HG03571 (cell line): ENCODE measurements at regions not wholly inside any gene's neighbourhood (a gene's known extent, or its start where the extent isn't known, plus 50 kb on each side); places are given as distances from the start of the nearest gene placed in this dataset.

Source experiments
- ATAC-seq: cut with Tn5 transposase; IDR thresholded peaks from one replicate; pipeline ENCODE4 v1.9.1; 2021; ENCODE audit not compliant: unreplicated experiment

GRCh38 chr18:34077599-34077998 lies 147.1 kb downstream of the NOL4 start:
- ATAC-seq = no peak

GRCh38 chr18:34075963-34076860 lies 148.5 kb downstream of the NOL4 start:
- no peak for ATAC-seq

- ATAC-seq = no peak
These were observed 163.5 kb downstream of the NOL4 start for GRCh38 chr18:34061226-34061625.

GRCh38 chr18:34055227-34055626 lies 169.5 kb downstream of the NOL4 start:
- no peak for ATAC-seq

- no peak for ATAC-seq
These were observed 174.1 kb downstream of the NOL4 start for GRCh38 chr18:34050661-34051060.

- ATAC-seq = no peak
These were observed 175.2 kb downstream of the NOL4 start for GRCh38 chr18:34049511-34049910.

GRCh38 chr18:34048423-34048822 lies 176.3 kb downstream of the NOL4 start:
- no peak for ATAC-seq

- ATAC-seq = no peak
These were observed 182.1 kb downstream of the NOL4 start for GRCh38 chr18:34042423-34043146.

GRCh38 chr18:34039611-34040010 lies 185.1 kb downstream of the NOL4 start:
- ATAC-seq = no peak

GRCh38 chr18:34039201-34039600 lies 185.5 kb downstream of the NOL4 start:
- ATAC-seq = no peak

GRCh38 chr18:34038086-34038485 lies 186.6 kb downstream of the NOL4 start:
- ATAC-seq = no peak

GRCh38 chr18:34033968-34034367 lies 190.7 kb downstream of the NOL4 start:
- no peak for ATAC-seq

GRCh38 chr18:34031810-34032209 lies 192.9 kb downstream of the NOL4 start:
- no peak for ATAC-seq

GRCh38 chr18:34028324-34028723 lies 196.4 kb downstream of the NOL4 start:
- no peak for ATAC-seq

GRCh38 chr18:34025191-34025801 lies 199.4 kb downstream of the NOL4 start:
- no peak for ATAC-seq

- no peak for ATAC-seq
These were observed 201.2 kb downstream of the NOL4 start for GRCh38 chr18:34023471-34023870.

GRCh38 chr18:34018336-34018735 lies 206.4 kb downstream of the NOL4 start:
- no peak for ATAC-seq

GRCh38 chr18:34003687-34004086 lies 221.0 kb downstream of the NOL4 start:
- no peak for ATAC-seq

GRCh38 chr18:34002130-34002529 lies 222.6 kb downstream of the NOL4 start:
- no peak for ATAC-seq

GRCh38 chr18:34001376-34001775 lies 223.3 kb downstream of the NOL4 start:
- no peak for ATAC-seq

- ATAC-seq = no peak
These were observed 237.5 kb downstream of the NOL4 start for GRCh38 chr18:33987206-33987605.

- no peak for ATAC-seq
These were observed 241.6 kb downstream of the NOL4 start for GRCh38 chr18:33983126-33983525.
